SK-MEL-5 (cell line): ENCODE measurements at regions not wholly inside any gene's neighbourhood (a gene's known extent, or its start where the extent isn't known, plus 50 kb on each side); places are given as distances from the start of the nearest gene placed in this dataset.

Experiments
- DNase-seq: peaks from one replicate; pipeline ENCODE4 v3.0.0-alpha.2; 2016; ENCODE audit warnings: low read depth, low spot score
- in situ Hi-C: cut with HindIII; loops from 2 replicates; pipeline ENCODE4 v1.10.0; 2016; ENCODE audit warnings: low sequenced_read_pairs, high pct_unique_total_duplicates, low pct_unique_long_range_greater_than_20kb

DNA sequence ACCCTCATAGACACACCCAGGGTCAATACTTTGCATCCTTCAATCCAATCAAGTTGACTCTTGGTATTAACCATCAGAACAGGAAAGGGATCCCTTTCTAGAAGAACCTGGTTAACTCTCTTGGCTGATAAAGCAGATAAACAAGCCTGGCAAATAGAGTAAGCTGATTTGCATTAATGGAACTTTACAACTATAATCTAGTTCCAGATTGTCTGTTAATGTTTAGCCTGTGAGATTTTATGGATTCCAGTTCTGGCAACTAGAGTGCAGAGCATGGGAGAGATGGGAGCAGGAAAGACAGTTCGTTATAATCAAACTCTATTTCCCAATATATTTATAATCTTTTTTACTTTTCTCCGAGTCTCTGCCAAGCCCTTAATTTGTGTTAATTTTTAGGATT is 272.6 kb upstream of the KLHL1 start:
- no peak for DNase-seq
- in situ Hi-C loops = no loop called here

DNA sequence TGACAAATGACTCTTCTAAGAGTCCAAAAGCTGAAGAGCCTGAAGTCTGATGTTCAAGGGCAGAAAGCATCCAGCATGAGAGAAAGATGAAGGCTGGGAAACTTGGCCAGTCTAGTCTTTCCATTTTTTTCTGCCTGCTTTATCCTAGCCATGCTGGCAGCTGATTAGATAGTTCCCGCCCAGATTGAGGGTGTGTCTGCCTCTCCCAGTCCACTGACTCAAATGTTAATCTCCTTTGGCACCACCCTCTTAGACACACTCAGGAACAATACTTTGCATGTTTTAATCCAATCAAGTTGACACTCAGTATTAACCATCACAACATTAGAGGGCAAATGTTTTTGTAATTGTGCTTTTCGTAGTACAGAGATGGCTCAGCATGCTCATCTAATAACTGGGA is 267.5 kb upstream of the KLHL1 start:
- DNase-seq = no peak
- in situ Hi-C loops = no loop called here

DNA sequence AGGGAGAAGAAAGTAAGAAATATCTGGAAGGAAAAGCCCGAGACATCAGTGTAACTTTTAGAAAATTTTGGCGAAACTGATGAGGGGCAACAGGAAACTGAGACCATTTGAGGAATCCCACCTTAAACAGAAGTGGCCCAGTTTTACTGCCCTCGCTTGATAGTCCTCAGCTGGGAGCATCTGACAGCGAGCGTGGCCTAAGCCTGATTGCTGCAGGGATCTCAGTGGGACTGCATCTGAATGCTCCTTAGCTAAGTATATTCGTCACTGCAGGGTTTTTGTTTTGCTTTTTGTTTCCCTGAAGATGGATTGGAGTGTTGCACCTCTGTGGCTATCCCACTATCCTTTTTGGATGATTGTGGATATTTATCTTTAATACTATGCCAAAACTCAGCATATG is 262.7 kb upstream of the KLHL1 start:
- DNase-seq = no peak
- in situ Hi-C loops = no loop called here

DNA sequence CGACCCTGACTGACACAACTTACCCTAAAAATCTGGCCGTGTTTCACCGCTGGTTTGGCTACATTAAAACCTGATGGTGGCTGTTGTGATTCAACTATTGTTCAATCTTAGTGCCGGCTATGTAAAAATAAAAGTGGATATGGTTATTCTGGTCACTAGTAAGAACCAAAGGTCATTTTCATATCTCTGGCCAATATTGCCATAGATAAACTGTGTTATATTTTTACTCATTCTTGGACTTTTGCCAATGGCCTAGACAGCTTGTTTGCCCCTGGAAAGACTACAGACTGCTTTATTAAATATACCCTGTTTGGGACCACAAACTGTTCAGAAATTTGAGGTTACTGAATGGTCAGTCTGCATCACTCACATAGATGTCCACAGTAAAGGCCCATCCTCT is 258.5 kb upstream of the KLHL1 start:
- no peak for DNase-seq
- in situ Hi-C loops = no loop called here

DNA sequence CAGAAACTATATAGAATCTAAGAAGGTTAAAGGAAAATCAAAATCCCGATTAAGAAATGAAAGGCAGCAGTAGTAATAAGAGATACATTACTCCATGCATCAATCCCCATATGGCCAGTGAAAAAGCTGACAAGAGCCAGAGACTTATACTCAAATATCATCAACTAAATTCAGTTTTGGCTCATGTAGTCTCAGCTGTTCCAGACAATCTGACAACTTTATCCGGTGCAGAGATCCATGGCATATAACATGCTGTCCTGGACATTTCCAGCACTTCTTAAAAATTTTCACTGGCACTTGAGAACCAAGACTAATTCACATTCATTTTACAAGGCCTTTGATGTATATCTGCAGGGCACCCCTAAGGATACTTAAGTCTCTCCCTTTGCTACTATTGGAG is 255.7 kb upstream of the KLHL1 start:
- in situ Hi-C loops = no loop called here
- no peak for DNase-seq

DNA sequence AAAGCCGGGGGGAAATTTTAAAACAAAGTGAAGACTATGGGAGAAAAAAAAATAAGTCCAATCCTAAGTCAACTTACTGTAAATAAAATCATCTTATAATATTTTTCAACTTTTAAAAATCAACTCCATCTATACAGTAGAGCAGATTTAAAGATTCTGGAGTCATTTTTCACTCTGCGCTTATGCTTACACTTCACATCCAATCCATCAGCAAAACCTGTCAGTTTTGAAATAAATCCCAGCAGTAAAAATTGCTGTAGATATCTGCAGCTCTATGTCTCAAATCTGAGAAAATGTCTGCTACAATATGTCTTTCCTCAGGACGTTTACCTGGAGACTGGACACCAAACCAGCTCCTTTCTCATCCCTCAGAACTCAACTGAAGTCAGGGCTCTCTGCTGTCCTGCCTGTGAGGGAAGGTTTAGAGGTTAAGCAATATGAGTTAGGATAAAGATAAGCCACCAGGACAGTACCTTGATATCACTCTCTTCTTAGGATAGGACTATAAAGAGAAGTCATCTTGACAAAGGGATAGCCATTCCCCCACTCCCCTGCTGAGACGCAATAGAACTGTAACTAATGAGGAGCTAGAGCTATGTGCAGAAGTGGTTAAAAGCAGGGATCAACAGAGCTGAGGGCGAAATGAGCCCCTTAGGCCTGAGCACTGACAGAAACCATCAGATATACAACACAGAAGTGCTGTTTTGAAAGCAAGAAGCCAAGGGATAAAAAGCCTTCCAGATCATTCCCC is 254.7 kb upstream of the KLHL1 start:
- no peak for DNase-seq
- in situ Hi-C loops = no loop called here

DNA sequence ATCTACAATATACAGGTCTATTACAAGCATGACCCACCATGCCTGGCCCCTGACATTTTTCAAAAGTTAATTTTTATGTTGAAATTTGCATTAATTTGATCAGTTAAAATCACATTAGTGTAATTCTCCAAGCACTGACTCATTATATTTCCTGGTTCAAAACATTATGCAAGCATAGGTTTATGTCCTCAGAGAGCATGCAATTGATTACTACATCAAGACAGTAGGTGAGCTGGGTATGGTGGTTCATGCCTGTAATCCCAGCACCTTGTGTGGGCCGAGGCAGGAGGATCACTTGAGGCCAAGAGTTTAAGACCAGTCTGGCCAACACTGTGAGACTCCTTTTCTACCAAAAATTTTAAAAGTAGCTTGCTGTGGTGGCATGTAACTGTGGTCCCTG is 248.8 kb upstream of the KLHL1 start:
- in situ Hi-C loops = no loop called here
- no peak for DNase-seq

DNA sequence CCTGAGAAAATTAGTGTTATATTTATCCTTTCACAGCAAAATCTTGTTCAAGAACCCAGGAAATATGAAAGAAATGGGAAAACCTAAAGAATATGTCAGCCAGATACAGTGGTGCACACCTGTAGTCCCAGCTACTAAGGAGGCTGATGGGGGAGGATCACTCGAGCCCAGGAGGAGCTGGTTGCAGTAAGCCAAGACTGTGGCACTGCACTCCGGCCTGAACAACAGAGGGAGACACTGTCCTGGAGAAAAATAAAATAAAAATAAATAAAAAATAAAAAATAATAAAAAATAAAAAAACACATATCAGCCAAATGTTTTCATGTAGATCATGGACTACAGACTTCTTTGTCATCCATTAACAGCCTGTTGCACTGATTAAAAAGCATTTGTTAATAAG is 244.8 kb upstream of the KLHL1 start:
- in situ Hi-C loops = no loop called here
- peak; percentile 4 for DNase-seq

DNA sequence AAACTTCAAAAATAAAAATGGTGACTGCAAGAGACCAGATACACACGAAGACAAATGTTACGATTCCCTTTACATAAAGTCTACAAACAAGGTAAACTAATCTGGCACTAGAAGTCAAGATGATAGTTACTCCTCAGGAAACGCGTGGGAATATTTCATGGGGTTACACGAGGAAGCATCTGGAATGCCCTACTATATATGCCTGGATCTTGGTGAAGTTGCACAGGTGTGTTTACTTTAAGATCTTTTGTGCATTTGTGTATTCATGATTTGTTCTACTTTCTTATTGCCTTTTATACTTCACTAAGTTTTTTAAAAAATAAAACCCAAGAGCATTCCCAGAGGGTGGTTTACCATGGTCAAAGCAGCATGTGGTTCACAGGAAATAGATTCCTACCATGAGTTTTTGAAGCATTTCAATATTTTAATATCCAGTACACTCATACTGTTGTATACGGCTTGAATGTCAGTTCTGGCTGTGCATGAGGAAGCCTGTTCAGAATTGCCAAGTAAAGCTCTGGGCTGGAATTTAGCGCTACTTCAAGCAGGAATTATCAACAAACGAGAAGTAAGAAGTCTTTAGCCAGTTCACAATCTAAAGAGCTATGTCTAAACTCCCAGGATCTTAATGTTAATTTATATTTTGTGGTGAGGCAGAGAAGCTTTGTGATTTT is 239.8 kb upstream of the KLHL1 start:
- in situ Hi-C loops = no loop called here
- DNase-seq = no peak

DNA sequence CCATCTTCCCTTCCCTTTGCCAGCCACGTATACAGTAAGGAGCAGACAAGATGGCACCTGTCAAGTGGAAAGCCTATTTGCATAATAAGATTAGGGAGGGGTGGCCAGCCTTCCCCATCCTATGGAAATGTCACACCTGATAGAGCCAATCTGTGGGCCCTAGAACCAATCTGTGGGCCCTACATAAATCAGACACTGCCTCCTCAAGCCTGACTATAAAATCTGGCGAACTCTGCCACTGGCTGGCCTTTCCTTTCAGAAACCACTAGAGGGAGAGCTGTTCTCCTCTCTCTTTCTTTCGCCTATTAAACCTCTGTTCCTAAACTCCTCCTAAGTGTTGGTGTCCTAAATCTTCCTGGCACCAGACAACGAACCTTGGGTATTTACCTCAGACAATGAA is 231.5 kb upstream of the KLHL1 start:
- DNase-seq = peak; percentile 78
- in situ Hi-C loops = no loop called here

DNA sequence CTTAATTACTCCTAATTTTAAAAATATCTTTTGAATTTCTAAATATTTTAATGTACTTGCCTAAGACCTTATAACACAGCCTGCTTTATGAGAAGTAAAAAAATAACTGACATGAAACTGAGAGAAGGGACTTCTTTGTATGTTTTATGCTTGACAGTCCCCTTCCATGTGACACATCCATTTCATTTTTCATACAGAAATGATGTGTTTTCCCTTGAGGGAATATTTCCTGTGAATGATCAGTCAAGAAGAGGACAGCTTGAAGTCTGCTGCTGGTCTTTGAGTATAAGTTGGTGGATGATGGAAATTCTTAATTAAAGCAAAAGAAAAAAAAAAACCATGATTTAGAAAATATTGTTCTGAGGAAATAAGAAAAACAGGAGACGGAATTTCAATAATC is 230.4 kb upstream of the KLHL1 start:
- in situ Hi-C loops = no loop called here
- peak; percentile 43 for DNase-seq

DNA sequence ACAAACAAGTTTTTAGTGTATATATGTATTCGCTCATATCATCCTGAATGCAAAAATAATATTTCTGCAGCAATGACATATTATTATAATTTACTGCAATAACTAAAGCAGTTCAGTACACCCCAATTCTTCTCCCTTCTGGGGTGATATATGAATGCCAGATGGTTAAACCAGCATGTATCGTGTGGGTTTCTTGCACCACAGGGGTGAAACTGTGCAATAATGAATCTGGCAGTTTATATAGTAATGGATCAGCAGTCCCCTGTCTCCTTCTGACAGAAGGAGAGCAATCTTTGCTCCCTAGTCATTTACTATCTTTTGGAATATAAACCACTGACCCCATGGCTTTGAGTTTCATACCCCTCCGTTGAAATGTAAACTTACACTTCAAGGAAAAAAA is 228.6 kb upstream of the KLHL1 start:
- in situ Hi-C loops = no loop called here
- DNase-seq = no peak

DNA sequence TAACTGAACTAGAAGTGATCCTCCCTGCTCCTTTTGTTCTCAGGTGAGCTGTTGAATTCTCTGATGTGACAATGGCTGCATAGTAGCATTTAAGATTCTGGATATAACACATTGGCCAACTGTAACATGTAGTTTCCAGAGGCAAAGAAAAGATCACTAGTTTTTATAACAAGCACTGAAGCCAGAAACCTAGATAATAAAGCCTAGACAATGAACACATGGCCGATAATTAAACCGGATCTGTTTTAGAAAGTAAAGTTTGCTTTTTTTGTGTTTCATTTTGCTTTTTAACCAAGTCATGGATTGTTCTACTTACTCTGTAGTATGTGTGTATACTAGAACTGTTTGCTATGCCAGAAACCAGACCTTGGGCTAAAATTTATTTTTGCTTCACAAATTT is 225.5 kb upstream of the KLHL1 start:
- no peak for DNase-seq
- in situ Hi-C loops = no loop called here

DNA sequence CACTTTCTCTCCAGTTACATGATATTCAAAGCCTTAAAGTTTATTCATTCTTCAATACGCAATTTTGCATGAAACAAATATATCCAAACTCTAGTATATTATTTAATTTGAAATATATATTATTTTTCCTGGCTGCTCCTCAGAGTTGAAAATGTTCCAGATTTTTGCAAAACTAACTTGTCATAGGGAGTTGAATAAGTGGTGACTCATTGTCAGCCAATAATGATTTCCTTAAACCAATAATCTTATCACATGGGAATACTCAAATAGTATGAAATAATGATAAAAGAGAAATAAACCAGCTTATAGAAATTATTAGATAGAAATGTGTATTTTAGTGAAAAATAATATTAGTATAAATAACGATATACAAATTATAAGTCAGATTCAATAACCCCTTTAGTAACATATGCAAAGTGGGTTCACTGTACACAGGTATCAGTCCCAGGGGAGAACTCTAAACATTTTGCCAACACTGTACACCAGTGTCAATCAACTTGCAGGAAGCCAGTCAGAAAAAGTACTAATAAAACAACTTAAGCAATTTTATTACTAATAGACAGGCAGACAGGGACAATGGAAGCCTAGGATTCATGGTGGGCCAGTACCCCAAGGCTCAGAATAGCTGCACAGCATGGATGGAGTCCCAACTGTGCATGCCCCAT is 222.6 kb upstream of the KLHL1 start:
- in situ Hi-C loops = no loop called here
- DNase-seq = no peak

DNA sequence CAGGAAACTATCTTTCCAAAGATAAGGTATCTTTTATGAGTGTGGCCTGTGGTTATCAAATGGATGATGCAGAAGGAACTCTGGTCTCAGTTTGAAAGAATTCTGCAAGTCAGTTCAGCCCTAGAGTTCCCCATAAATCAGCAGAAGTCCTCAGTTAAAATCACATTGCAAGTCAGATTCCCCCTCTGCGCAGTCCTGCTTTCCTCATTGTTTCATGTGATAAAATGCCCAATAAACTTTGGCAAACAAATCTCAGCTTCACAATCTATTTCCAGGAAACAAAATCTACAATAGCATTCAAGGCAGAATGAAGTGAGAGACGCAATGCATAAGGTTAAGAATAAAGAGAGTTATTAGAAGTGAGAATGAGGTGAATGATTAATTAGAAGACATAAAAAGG is 216.3 kb upstream of the KLHL1 start:
- in situ Hi-C loops = no loop called here
- no peak for DNase-seq

DNA sequence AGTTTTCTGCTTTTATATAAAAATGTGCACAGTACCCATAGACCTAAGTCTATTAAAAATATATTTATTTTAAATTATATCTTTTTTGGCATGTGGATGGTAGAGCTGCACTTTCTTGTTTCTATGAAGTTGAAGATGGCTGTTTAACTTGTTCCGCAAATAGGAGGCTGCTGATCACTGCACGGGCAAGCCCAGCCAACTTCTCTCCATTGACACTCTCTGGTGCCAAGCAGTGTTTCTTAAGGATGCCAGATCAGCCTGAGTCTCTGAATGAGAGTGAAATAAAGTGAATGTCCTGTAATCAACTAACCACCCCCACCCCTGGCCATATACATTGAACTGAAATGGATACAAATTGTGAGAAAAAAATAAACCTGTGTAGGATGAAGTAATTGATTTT is 202.9 kb upstream of the KLHL1 start:
- DNase-seq = no peak
- in situ Hi-C loops = no loop called here

DNA sequence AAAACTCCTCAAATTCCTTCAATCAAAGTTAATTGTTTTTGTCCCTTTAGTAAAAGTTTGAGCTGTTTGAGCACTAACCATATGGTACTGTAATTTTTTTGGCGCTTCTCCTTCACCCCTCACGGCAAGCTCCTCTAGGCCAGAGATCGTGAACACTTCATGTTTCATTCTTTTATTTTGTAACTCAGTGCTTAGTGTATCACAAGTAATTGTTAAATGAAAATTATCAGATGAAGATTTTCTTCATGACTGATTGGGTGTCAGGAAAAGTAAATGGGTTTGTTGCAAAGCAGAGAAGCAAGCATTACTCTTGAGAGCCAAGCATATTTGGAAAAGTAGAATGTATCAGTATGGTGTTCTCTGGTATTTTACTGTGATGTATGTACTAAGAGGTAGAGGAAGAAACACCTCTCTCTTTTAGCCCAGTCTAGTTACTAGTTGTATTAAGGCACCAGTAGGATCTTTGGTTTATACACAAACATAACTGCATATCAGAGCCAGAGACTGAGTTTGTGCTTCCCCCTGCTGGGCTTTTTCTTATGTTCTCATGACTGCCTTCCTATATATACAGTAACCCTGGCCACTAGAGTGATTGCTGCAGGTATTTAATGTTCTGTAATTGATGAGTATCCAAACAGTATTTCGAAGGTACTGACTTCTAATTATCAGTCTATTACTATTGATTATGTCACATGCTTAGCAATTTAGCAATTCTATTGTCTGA is 202.3 kb upstream of the KLHL1 start:
- DNase-seq = peak; percentile 85
- in situ Hi-C loops = no loop called here

DNA sequence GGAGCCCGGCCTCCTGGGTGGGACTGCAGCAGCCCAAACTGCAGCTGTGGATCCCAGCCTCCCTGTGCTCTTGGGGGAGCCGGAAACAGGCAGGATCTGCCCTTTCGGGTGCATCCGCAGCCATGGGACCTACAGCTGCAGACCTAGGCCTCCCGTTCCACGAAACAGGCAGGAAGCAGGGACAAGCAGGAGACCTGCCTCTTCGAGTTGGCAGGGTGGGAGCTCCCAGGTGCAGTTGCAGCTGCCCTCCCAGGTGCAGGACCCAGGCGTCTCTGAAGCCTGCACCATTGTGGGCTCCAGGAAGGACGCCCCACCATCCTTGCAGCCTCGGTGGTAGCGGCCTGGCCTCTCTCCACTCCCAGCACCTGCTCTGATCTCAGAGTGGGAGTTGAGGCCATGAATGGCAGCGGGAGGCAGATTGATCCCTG is 189.0 kb upstream of the KLHL1 start:
- no peak for DNase-seq
- in situ Hi-C loops = no loop called here
